Lower leg skin (tissue), 3 donors: ENCODE measurements at regions not wholly inside any gene's neighbourhood (a gene's known extent, or its start where the extent isn't known, plus 50 kb on each side); places are given as distances from the start of the nearest gene placed in this dataset.

Experiments
- CTCF ChIP-seq, 3 donors: fragments of 450-650 bp; IDR thresholded peaks; one replicate each; pipeline ENCODE4 v1.5.1; 2016; ENCODE audit warnings: antibody characterized with exemption in 3 of 3, mild to moderate bottlenecking in 3 of 3, moderate library complexity in 2 of 3
- POLR2A ChIP-seq, 2 donors: fragments of 450-650 bp; IDR thresholded peaks; one replicate each; pipeline ENCODE4 v1.6.1; 2016 to 2017; ENCODE audit warnings: antibody characterized with exemption in 2 of 2, mild to moderate bottlenecking in 1 of 2, moderate library complexity in 1 of 2

DNA sequence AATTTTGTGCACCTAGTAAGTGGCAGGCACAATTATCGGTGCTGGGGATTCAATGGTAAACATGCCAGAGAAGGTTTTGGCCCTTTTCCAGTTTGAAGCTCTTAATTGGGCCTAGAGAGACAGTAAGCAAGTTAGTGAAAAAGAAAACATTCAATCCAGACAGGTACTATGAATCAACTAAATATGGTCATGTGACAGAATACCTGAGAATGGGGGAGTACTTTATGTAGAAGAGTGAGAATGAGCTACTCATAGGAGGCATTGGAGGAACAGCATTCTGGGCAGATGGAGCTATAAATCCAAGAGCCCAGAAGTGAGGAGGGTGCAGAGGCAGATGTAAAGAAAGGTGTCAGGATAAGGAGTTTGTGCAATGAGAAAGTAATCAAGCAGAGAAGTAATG, 1017.9 kb downstream of the ADGRL2 start:
- TF ChIP-seq POLR2A (IDR thresholded peaks at IDR 0.05) (no peak), CTCF (IDR thresholded peaks at IDR 0.05) (no peak)
